ENCODE measurements at regions not wholly inside any gene's neighbourhood (a gene's known extent, or its start where the extent isn't known, plus 50 kb on each side); places are given as distances from the start of the nearest gene placed in this dataset.
"Not testable (repeated sequence)": the region's sequence is repeated elsewhere in the genome, so short reads cannot be mapped to it uniquely, and the experiment has no call there.

- H3K36me3 ChIP-seq (ENCODE audit: control insufficient read depth in 4 of 4, insufficient read depth in 3 of 4, low read depth in 1 of 4, low read length in 3 of 4): no peaks in the 10 kb centered on the region
- H3K9me3 ChIP-seq (ENCODE audit: control insufficient read depth in 4 of 4, low read length in 3 of 4): peaks cover 0 to 4% (median 0%) of the 10 kb centered on the region in 4 donors
- H3K4me3 ChIP-seq (ENCODE audit: low read depth in 1 of 3, low read length in 3 of 3): no peak overlapping the region
- TF ChIP-seq SP1 (IDR thresholded peaks at IDR 0.05) (no peak), GABPA (IDR thresholded peaks at IDR 0.05 in 1 of 2, conservative IDR thresholded peaks at IDR 0.05 in 1 of 2) (peak in 1 of 2 donors; percentile 68), HNF4A (conservative IDR thresholded peaks at IDR 0.05) (no peak)
- no peaks in the 10 kb centered on the region for H3K4me1 ChIP-seq (ENCODE audit: control insufficient read depth in 4 of 4, insufficient read depth in 4 of 4, low read length in 3 of 4)
- H3K27ac ChIP-seq (ENCODE audit: low read depth in 1 of 2, low read length in 2 of 2): no peak overlapping the region
- 73% methylated on average over 16 of the region's 16 CpGs for WGBS
- H3K9ac ChIP-seq (ENCODE audit: low read depth in 1 of 2, low read length in 2 of 2): no peak overlapping the region
- DNase-seq (ENCODE audit: low spot score): no peak
- no peaks in the 10 kb centered on the region for H3K27me3 ChIP-seq (ENCODE audit: control insufficient read depth in 4 of 4, insufficient read depth in 4 of 4, low read length in 3 of 4)
These were observed 65.6 kb upstream of the TCL1B start for GRCh38 chr14:95620659-95621059.

- Histone ChIP-seq H3K36me3 (ENCODE audit: control insufficient read depth in 4 of 4, insufficient read depth in 3 of 4, low read depth in 1 of 4, low read length in 3 of 4) (no peaks in the 10 kb centered on the region), H3K4me3 (ENCODE audit: low read depth in 1 of 3, low read length in 3 of 3) (no peak overlapping the region), H3K27ac (ENCODE audit: low read depth in 1 of 2, low read length in 2 of 2) (no peak overlapping the region), H3K4me1 (ENCODE audit: control insufficient read depth in 4 of 4, insufficient read depth in 4 of 4, low read length in 3 of 4) (no peaks in the 10 kb centered on the region), H3K9ac (ENCODE audit: low read depth in 1 of 2, low read length in 2 of 2) (no peak overlapping the region), H3K27me3 (ENCODE audit: control insufficient read depth in 4 of 4, insufficient read depth in 4 of 4, low read length in 3 of 4) (no peaks in the 10 kb centered on the region), H3K9me3 (ENCODE audit: control insufficient read depth in 4 of 4, low read length in 3 of 4) (peaks cover 0 to 4% (median 0%) of the 10 kb centered on the region in 4 donors)
- TF ChIP-seq TAF1 (conservative IDR thresholded peaks at IDR 0.05) (no peak), REST (IDR thresholded peaks at IDR 0.05) (peak; percentile 64)
- WGBS: 70% methylated on average over 5 of the region's 5 CpGs
- no peak for DNase-seq (ENCODE audit: low spot score)
These were observed 63.0 kb upstream of the TCL1B start for GRCh38 chr14:95623195-95623594.

GRCh38 chr14:95625710-95626109 lies 60.5 kb upstream of the TCL1B start:
- DNase-seq (ENCODE audit: low spot score); H3K9me3 ChIP-seq (ENCODE audit: control insufficient read depth in 4 of 4, low read length in 3 of 4); H3K27me3 ChIP-seq (ENCODE audit: control insufficient read depth in 4 of 4, insufficient read depth in 4 of 4, low read length in 3 of 4); H3K4me3 ChIP-seq (ENCODE audit: low read depth in 1 of 3, low read length in 3 of 3); H3K9ac ChIP-seq (ENCODE audit: low read depth in 1 of 2, low read length in 2 of 2); H3K4me1 ChIP-seq (ENCODE audit: control insufficient read depth in 4 of 4, insufficient read depth in 4 of 4, low read length in 3 of 4); H3K36me3 ChIP-seq (ENCODE audit: control insufficient read depth in 4 of 4, insufficient read depth in 3 of 4, low read depth in 1 of 4, low read length in 3 of 4); H3K27ac ChIP-seq (ENCODE audit: low read depth in 1 of 2, low read length in 2 of 2): not testable (repeated sequence)
- 78% methylated on average over 2 of the region's 2 CpGs for WGBS

- Histone ChIP-seq H3K27me3 (ENCODE audit: control insufficient read depth in 4 of 4, insufficient read depth in 4 of 4, low read length in 3 of 4) (no peaks in the 10 kb centered on the region), H3K27ac (ENCODE audit: low read depth in 1 of 2, low read length in 2 of 2) (no peak overlapping the region), H3K4me3 (ENCODE audit: low read depth in 1 of 3, low read length in 3 of 3) (no peak overlapping the region), H3K9ac (ENCODE audit: low read depth in 1 of 2, low read length in 2 of 2) (no peak overlapping the region), H3K4me1 (ENCODE audit: control insufficient read depth in 4 of 4, insufficient read depth in 4 of 4, low read length in 3 of 4) (no peaks in the 10 kb centered on the region), H3K9me3 (ENCODE audit: control insufficient read depth in 4 of 4, low read length in 3 of 4) (peaks cover 0 to 3% (median 1%) of the 10 kb centered on the region in 4 donors), H3K36me3 (ENCODE audit: control insufficient read depth in 4 of 4, insufficient read depth in 3 of 4, low read depth in 1 of 4, low read length in 3 of 4) (no peaks in the 10 kb centered on the region)
- TF ChIP-seq RAD21 (IDR thresholded peaks at IDR 0.05) (no peak), JUND (IDR thresholded peaks at IDR 0.05) (no peak)
- no peak for DNase-seq (ENCODE audit: low spot score)
These were observed 51.2 kb upstream of the TCL1B start for GRCh38 chr14:95635051-95635450.

Data from liver (tissue), 7 donors.